ENCODE measurements at regions not wholly inside any gene's neighbourhood (a gene's known extent, or its start where the extent isn't known, plus 50 kb on each side); places are given as distances from the start of the nearest gene placed in this dataset.

- DNase-seq (ENCODE audit: low spot score) (no peak), ATAC-seq (ENCODE audit: low read depth) (no peak)
- H3K36me3 ChIP-seq (ENCODE audit: low read depth), result no peaks in the 10 kb centered on the region
- H3K9me3 ChIP-seq (ENCODE audit: severe bottlenecking), result no peaks in the 10 kb centered on the region
- H3K4me3 ChIP-seq (ENCODE audit: severe bottlenecking), result no peak overlapping the region
- H3K27me3 ChIP-seq (ENCODE audit: insufficient read depth, poor library complexity, severe bottlenecking), result peaks cover 5% of the 10 kb centered on the region
- H3K4me1 ChIP-seq (ENCODE audit: insufficient read depth, poor library complexity, severe bottlenecking), result no peaks in the 10 kb centered on the region
- no peak for TF ChIP-seq CTCF (IDR thresholded peaks at IDR 0.05; ENCODE audit: poor library complexity, severe bottlenecking)
- H3K27ac ChIP-seq (ENCODE audit: poor library complexity, severe bottlenecking), result no peak overlapping the region
Observed at GRCh38 chr12:83807871-83808270, 1104.7 kb downstream of the SLC6A15 start.

- H3K36me3 ChIP-seq (ENCODE audit: low read depth), result no peaks in the 10 kb centered on the region
- H3K27me3 ChIP-seq (ENCODE audit: insufficient read depth, poor library complexity, severe bottlenecking), result peaks cover 5% of the 10 kb centered on the region
- no peak overlapping the region for H3K27ac ChIP-seq (ENCODE audit: poor library complexity, severe bottlenecking)
- H3K4me3 ChIP-seq (ENCODE audit: severe bottlenecking), result no peak overlapping the region
- DNase-seq (ENCODE audit: low spot score) (no peak), ATAC-seq (ENCODE audit: low read depth) (no peak)
- no peak for TF ChIP-seq CTCF (IDR thresholded peaks at IDR 0.05; ENCODE audit: poor library complexity, severe bottlenecking)
- no peaks in the 10 kb centered on the region for H3K9me3 ChIP-seq (ENCODE audit: severe bottlenecking)
- H3K4me1 ChIP-seq (ENCODE audit: insufficient read depth, poor library complexity, severe bottlenecking), result no peaks in the 10 kb centered on the region
Observed at GRCh38 chr12:83805873-83806272, 1106.7 kb downstream of the SLC6A15 start.

- no peaks in the 10 kb centered on the region for H3K9me3 ChIP-seq (ENCODE audit: severe bottlenecking)
- DNase-seq (ENCODE audit: low spot score) (no peak), ATAC-seq (ENCODE audit: low read depth) (no peak)
- H3K4me3 ChIP-seq (ENCODE audit: severe bottlenecking), result no peak overlapping the region
- H3K27ac ChIP-seq (ENCODE audit: poor library complexity, severe bottlenecking), result no peak overlapping the region
- H3K4me1 ChIP-seq (ENCODE audit: insufficient read depth, poor library complexity, severe bottlenecking), result no peaks in the 10 kb centered on the region
- no peaks in the 10 kb centered on the region for H3K36me3 ChIP-seq (ENCODE audit: low read depth)
- no peak for TF ChIP-seq CTCF (IDR thresholded peaks at IDR 0.05; ENCODE audit: poor library complexity, severe bottlenecking)
- H3K27me3 ChIP-seq (ENCODE audit: insufficient read depth, poor library complexity, severe bottlenecking), result peaks cover 5% of the 10 kb centered on the region
Observed at GRCh38 chr12:83805156-83805772, 1107.3 kb downstream of the SLC6A15 start.

GRCh38 chr12:83801972-83802371, 1110.6 kb downstream of the SLC6A15 start:
- peaks cover 5% of the 10 kb centered on the region for H3K27me3 ChIP-seq (ENCODE audit: insufficient read depth, poor library complexity, severe bottlenecking)
- H3K4me1 ChIP-seq (ENCODE audit: insufficient read depth, poor library complexity, severe bottlenecking), result no peaks in the 10 kb centered on the region
- no peak for ATAC-seq (ENCODE audit: low read depth)
- H3K36me3 ChIP-seq (ENCODE audit: low read depth), result no peaks in the 10 kb centered on the region
- H3K9me3 ChIP-seq (ENCODE audit: severe bottlenecking), result no peaks in the 10 kb centered on the region
- no peak overlapping the region for H3K27ac ChIP-seq (ENCODE audit: poor library complexity, severe bottlenecking)
- no peak for DNase-seq (ENCODE audit: low spot score)
- TF ChIP-seq CTCF (IDR thresholded peaks at IDR 0.05; ENCODE audit: poor library complexity, severe bottlenecking), result no peak
- H3K4me3 ChIP-seq (ENCODE audit: severe bottlenecking), result no peak overlapping the region

GRCh38 chr12:83800022-83800421, 1112.6 kb downstream of the SLC6A15 start:
- DNase-seq (ENCODE audit: low spot score) (no peak), ATAC-seq (ENCODE audit: low read depth) (no peak)
- no peak for TF ChIP-seq CTCF (IDR thresholded peaks at IDR 0.05; ENCODE audit: poor library complexity, severe bottlenecking)
- no peaks in the 10 kb centered on the region for H3K36me3 ChIP-seq (ENCODE audit: low read depth)
- no peaks in the 10 kb centered on the region for H3K4me1 ChIP-seq (ENCODE audit: insufficient read depth, poor library complexity, severe bottlenecking)
- H3K9me3 ChIP-seq (ENCODE audit: severe bottlenecking), result no peaks in the 10 kb centered on the region
- H3K27ac ChIP-seq (ENCODE audit: poor library complexity, severe bottlenecking), result no peak overlapping the region
- H3K4me3 ChIP-seq (ENCODE audit: severe bottlenecking), result no peak overlapping the region
- H3K27me3 ChIP-seq (ENCODE audit: insufficient read depth, poor library complexity, severe bottlenecking), result no peaks in the 10 kb centered on the region
